Medulla oblongata (tissue), 1 donor: ENCODE measurements at regions not wholly inside any gene's neighbourhood (a gene's known extent, or its start where the extent isn't known, plus 50 kb on each side); places are given as distances from the start of the nearest gene placed in this dataset.
"Not testable (repeated sequence)": the region's sequence is repeated elsewhere in the genome, so short reads cannot be mapped to it uniquely, and the experiment has no call there.

Source experiments
- DNase-seq: peaks from one replicate; pipeline ENCODE4 v3.0.0-alpha.2; 2015; ENCODE audit errors: extremely low spot score

DNA sequence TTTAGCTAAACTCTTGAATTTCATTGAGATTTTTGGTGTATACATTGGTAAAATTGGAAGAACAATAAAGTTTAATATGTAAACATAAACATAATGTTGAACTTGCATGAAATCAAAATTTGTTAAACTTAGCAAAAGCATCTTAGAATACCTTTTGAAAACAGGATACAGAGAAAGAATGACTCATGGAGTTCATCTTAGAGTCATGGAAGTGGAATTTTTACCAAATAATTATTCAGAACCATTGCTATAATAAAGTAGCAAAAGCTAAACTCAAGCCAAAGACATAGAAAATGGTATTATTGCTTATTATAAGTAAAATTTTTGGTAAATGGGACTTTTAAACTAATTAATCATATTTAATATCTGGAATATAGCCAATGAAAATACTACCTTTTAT, 841.6 kb upstream of the SLC39A10 start:
- DNase-seq: no peak

DNA sequence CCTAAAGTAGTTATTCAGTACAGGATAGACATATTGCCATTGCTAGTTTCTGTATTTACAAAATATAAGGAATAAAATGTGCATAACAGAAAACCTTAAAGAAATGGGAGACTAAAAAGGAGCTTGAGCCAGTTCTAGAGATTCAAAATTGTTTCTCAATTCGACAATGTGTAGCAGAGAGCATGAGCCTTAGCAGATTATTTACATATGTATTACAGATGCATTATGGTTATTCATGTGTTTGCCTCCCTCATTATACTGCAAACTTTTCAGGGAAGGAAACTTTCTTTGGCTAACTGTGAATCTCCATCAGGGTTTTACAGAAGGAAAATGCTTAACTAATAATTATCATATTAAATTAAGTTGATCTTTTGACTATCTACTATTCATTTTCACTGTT, 854.4 kb upstream of the SLC39A10 start:
- DNase-seq: no peak

DNA sequence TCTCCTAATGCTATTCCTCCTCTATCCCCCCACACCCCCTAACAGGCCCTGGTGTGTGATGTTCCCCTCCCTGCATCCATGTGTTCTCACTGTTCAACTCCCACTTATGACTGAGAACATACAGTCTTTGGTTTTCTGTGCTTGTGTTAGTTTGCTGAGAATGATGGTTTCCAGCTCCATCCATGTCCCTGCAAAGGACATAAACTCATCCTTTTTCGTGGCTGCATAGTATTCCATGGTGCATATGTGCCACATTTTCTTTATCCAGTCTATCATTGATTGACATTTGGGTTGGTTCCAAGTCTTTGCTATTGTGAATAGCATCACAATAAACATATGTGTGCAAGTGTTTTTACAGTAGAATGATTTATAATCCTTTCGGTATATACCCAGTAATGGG, 870.0 kb upstream of the SLC39A10 start:
- not testable (repeated sequence) for DNase-seq

DNA sequence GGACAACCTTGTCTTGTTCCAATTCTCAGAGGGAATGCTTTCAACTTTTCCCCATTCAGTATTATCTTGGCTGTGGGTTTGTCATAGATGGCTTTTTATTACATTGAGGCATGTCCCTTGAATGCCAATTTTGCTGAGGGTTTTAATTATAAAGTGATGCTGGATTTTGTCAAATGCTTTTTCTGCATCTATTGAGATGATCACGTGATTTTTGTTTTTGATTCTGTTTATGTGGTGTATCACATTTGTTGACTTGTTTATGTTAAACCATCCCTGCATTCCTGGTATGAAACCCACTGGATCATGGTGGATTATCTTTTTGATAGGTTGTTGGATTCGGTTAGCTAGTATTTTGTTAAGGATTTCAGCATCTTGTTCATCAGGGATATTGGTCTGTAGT, 885.6 kb upstream of the SLC39A10 start:
- DNase-seq: not testable (repeated sequence)

DNA sequence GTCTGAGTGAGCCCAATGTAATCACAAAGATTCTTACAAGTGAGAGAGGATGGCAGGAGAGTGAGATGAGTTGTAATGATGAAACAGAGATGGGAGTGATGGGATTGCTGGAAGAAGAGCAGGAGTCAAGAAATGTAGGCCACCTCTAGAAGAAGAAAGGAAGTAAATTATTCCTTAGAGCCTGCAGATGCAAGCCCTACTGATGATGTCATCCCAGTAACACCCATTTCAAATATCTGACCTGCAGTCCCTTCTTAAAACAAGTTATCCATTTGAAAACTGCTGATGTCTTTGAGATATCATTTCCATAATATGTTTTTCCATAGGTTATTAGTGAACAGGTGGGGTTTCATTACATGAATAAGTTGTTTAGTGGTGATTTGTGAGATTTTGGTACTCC, 888.0 kb upstream of the SLC39A10 start:
- no peak for DNase-seq

DNA sequence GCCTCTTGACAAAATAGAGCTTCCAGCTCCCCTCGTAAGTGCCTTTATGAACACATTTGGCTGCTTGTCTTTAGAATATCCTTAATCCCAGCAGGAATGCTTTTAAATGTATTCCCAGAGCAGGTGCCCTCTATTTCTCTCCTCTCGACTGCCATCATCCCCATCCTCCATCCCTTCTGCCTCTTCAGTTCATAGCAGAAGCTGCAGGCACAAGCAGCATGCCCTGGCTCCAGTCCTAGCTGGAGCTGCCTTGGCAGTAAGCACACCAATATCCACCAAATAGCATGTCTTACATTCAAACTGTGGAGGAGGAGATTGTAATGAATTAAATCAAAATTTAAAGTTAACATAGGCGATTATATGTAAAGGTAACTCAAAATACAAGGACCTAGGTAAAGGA, 891.3 kb upstream of the SLC39A10 start:
- DNase-seq: no peak

DNA sequence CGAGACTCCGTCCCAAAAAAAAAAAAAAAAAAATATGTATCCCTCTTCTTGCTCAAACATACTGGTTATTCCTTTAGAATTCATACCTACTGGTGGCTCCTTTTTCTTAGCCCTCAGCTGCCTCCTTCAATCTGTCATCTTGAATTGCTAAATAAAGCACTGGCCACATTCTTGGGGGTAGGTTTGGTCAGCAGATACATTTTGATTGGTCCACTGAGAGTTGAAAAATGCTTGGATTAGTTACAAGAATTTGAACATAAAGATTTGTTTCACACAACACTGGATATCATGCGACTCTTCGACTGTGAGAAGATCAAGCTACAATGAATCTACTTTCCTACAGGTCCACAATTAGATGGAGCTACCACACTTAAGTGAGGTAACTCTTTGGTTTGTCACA, 906.1 kb upstream of the SLC39A10 start:
- no peak for DNase-seq

DNA sequence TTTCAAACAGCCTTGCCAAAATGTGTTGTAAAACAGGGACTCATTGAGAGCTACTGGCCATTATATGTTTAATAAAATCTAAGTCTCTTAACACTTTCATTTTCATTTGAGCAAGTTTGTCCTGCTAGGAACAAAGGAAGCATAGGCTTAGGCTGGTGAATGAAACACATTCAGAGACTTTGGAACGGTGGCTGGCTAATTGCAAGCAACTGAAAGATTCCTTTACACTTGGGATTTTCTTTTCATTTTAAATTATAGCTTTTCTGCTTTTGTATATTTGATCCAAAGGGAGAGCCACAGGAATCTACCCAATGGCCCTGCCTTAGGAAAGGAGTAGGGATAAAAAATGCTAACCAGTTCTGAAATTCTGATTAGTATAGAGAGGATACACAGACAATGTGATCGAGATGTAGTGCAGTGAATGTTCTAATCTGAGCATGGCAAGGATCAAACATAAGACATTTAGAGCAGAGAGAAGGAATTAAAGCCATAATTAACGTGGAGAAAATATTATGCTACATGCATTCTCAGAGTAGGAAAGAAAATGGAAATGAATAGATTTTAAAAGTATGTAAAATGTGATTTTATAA, 911.4 kb upstream of the SLC39A10 start:
- DNase-seq: peak; percentile 23

DNA sequence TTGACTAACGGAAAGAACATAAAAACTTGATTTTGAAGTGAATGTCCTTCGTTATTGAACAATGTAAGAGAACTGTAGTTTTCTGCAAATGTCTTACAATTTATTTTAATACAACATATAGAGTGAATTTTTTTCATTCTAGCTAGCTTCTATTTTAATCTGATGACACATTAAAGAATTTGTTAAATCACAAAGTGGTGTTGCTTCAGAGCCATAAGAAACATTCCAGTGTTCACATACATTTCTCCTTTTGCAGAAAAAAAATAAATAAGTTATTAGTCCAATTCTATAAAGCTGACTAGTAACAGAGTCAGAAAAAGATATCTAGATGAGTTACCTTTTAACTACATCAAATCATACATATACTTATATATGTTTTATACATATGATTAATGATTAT, 914.3 kb upstream of the SLC39A10 start:
- DNase-seq: no peak

DNA sequence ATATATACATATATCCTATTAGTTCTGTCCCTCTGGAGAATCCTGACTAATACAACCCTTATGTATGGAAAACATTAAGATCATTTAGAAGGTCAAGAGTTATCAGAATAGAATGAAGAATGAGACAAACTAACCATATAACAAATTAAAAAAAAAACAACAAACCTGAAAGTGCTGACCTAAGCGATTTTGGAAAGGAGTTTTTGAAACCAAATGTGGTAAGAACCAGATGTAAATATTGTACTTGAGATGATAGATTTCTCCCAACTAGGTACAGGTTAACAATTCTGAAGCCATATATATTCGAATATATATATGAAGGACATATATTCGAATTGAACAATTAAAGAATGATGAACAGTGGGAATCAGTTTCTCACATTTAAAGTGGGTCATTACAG, 917.8 kb upstream of the SLC39A10 start:
- no peak for DNase-seq

DNA sequence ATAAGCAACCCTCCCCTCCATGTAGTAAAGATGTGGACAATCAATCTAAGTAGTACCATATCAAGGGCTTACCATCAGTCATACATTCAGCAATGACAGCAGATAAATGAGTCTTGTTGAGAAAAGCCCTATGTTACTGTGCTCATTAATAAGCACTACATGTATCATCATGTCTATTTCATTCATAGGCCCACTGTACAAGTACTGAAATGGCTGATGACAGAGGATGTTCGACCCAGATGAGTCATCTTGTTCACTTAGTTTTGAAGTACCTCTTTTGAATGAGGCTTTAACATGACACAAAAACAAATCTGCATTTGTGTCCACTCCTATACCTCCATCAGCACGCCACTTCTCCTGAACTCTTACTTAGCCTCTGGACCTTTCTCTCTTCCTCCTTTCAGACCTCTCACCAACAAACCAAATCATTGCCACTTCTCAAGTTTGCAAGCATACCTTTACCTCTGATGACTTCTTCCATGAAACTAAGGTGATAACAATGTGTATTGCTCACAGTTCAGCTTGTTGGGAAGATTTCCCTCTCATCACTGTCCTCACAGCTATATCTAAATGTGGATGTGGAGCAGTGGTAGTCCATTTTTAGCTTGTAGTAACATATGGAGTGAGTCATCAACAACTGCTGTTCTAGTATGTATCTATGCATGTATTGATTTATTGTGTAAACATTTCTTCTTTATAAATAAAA, 921.0 kb upstream of the SLC39A10 start:
- DNase-seq: no peak

DNA sequence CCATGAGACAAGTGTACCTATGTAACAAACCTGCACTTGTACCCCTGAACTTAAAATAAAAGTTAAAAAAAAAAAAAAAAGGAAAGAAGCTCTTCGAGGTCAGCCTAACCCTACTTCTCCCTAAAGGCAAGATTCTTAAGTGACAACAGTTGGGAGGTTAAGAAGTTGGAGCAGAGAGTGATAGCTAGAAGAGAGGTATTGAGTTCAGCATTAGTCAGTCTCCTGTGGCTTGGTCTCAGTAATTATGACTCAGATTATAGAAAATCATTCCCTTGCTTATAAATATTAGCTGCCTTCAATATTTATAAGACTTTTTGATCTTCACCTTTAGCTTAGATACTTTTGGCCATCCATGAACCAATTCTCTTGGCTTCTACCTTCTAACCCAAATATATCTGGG, 926.8 kb upstream of the SLC39A10 start:
- DNase-seq: no peak

DNA sequence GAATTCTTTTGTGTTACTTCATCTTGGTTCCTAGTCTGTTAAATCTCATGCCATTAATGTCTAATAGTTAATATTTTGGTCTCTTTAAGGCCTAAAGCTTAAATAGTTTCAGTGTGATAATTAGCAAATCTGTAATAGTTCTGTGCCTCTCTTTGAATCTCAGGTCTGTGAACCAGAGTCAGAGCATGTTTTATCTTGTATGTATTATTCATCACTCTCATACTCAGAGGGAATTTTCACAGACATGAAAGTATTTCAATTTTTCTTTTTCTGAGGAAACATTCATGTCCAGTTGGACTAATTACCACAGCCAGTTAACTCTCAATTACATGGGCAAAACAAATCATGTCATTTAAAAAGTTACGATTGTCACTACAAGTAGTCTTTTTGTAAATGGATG, 931.9 kb upstream of the SLC39A10 start:
- no peak for DNase-seq

DNA sequence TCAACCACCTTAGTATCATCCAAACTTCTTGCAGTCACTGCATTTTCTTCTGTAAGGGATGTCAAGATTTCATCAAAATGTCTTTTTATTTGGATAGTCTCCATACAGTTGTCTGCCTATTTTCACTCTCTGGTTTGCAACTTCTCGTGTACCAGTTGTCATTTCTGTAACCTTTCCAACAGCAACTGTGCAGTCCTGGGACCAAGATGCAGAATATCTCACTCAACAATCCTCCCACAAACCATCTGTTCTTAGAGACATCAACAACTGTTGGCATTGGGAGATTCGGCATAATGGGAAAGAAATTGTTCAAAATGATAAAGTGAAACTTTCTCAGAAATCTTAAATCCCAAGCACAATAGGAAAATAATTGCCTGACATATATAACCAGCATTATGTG, 933.6 kb upstream of the SLC39A10 start:
- DNase-seq: no peak

DNA sequence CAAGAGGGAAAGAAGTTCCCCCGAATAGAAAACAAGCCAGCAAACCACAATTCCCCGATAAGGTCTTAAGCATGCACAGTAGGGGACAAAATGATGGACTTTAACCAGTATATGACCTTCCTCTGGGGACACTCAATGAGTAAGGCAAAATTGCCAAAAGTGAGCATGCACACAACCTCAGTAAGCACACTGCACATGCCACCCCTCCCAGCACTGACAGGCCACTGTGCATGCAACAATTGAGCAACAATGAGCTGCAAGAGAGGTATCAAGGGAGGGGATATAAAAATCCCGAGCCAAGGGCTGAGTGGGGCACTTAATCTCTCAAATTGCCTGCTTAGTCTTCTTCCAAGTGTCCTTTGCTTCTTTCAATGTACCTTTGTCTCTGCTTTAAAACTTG, 935.8 kb upstream of the SLC39A10 start:
- DNase-seq: no peak

DNA sequence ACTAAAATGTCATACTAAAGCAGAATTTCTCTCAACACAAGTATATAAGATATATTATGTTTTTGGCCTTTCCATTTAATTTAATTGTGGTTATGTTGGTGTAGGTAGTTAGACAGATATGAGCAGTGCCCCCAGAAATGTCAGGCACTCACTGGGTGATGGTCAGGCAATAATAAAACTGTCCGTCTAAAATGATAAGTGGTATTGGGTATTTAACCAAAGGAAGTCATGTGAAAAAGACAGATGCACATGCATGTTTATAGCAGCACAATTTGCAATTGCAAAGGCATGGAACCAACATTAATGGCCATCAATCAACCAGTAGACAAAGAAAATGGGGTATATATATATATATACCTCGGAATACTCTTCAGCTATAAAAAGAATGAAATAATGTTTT, 936.6 kb upstream of the SLC39A10 start:
- DNase-seq: no peak

DNA sequence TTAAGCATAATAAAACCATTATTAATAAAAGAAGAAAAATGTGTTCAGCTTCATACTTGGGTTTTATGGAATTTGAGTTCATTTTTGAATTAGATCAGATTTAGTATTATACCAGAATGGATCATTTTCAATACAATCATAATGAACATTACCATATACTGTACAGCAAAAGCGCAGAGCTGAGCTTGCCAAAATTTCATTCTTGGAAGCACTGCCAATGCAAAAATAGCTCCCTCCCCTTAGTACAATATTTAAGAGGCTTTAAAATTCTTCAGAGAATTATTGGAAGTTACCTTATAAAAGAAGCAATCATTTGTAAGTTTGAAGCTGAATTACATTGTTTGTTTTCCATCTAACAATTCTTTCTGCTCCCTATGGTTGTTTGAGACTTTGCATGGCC, 938.1 kb upstream of the SLC39A10 start:
- no peak for DNase-seq

DNA sequence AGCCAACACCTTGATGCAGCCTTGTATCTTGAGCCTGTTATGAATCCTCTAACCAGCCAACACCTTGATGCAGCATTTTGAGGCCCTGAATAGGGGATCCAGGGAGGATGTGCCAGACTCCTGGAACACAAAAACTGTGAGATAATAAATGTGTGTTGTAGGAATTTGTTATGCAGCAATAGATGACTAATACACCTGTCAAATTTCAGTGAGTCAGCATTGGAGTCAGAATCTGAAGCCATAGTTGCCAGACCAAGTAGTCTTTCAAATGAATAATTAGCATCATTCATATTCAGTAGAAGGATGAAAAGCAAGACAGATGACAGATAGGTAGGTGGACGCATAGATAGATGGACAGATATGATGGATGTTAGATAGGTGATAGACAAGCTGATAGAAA, 942.5 kb upstream of the SLC39A10 start:
- DNase-seq: no peak

DNA sequence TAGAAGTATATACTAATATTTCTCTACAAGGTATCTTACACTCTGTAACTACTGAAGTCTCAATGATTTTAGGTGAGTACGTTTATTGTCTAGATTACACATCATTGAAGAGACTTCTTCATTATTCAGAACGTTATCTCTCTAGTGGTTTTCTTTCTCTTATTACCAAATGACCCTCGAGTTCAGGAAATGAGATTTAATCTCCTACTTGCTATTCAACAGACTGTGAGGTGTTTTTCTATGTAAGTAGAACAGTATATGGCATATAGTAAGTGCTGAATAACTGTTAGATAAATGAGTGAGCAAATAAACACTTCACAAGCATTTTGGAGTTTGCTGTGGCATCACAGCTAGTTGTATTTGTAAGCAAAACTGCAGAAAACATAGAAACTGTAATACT, 947.2 kb upstream of the SLC39A10 start:
- no peak for DNase-seq

DNA sequence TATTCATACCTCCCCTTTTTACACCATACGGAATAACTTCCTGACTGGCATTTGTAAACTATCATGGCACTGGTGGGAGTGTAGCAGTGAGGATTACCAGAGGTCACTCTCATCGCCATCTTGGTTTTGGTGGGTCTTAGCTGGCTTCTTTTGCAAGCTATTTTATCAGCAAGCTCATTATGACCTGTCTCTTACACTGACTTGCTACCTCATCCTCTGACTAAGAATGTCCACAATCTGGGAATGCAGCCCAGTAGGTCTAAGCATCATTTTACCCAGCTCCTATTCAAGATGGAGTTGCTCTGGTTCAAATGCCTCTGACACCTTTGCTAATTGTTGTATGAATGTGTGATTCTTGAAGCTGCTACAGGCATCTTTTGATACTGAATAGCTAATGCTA, 950.8 kb upstream of the SLC39A10 start:
- no peak for DNase-seq

DNA sequence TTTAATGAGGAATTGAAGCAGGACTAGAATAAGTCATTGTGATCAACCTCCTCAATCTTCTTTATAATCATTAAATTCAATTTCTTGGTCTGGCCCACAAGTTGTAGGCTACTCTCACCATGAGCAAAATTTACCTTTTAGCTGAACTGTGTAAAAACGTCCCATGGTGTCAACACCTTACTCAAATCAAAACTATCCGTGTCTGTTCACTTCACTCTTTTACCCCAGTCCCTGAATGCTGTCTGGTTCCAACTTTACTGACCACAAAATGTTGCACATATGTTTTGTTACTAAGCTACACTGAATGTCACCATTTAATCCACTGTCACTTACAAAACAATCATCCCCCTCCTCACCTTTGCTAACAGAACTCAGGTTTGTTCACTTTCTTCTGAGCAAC, 951.6 kb upstream of the SLC39A10 start:
- DNase-seq: no peak

DNA sequence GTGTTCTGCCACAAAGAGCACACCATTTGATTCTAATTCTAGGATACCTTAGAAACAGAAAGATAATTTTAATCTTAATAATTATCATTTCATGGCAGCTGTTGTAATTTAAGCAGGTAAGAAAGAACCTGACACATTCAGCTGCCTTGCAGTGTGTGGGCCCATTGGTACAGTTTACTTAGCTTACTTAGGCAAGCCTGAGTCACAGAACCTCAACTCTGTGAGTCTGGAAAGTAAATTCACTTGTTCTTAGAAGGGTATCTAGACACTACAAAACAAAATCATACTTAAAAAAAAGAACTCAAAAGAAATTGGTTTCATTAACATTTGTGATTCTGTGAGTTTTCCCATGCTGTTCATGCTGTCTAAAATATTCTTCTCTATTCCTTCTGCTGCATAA, 956.3 kb upstream of the SLC39A10 start:
- no peak for DNase-seq

DNA sequence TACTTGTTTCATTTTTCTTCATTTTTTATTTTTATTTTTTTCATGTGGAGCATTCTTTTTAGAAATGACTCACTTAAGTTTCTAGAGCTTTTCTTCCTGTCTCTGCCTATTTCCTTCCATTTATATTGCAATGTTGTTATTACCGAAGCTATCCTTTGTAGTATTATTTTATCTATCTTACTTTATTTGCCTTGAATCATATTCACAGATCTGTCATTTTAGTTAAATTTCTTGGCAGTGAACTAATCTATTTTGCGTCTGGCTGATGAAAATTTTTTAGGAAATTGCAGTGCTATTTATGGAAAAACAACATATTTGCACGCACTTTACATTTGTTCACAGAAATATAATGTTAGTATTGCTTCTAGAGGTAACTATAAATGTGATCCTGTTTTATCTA, 956.9 kb upstream of the SLC39A10 start:
- DNase-seq: no peak

DNA sequence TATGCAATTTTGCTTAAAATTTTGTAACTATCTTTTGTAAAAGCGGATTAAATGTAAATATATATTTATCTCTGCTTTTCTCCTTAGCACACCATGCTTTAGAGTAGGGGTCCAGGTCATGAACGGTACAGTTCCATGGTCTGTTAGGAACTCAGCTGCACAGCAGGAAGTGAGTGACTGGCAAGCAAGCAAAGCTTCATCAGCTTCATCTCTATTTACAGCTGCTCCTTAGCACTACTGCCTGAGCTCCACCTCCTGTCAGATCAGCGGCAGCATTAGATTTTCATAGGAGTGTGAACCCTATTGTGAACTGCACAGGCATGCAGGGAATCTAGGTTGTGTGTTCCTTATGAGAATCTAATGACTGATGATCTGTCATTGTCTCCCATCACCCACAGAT, 959.0 kb upstream of the SLC39A10 start:
- DNase-seq: no peak
